Stomach smooth muscle (tissue), 2 donors: ENCODE measurements at regions not wholly inside any gene's neighbourhood (a gene's known extent, or its start where the extent isn't known, plus 50 kb on each side); places are given as distances from the start of the nearest gene placed in this dataset.

ENCODE experiments used
- H3K27ac ChIP-seq: one replicate; pipeline ENCODE4 v1.7.0; 2013; ENCODE audit warnings: mild to moderate bottlenecking, low read length, inconsistent platforms
- H3K27me3 ChIP-seq, 2 donors: one replicate each; pipeline ENCODE4 v1.7.0; 2013; ENCODE audit warnings: low read length in 2 of 2; ENCODE audit not compliant: insufficient read depth in 2 of 2, control insufficient read depth in 1 of 2
- H3K36me3 ChIP-seq, 2 donors: one replicate each; pipeline ENCODE4 v1.7.0; 2013; ENCODE audit warnings: low read length in 2 of 2; ENCODE audit not compliant: control insufficient read depth in 2 of 2, insufficient read depth in 2 of 2
- H3K4me1 ChIP-seq: one replicate; pipeline ENCODE4 v1.7.0; 2013; ENCODE audit warnings: low read length; ENCODE audit not compliant: control insufficient read depth, insufficient read depth
- H3K4me3 ChIP-seq, 2 donors: one replicate each; pipeline ENCODE4 v1.7.0; 2013; ENCODE audit warnings: low read length in 2 of 2
- H3K9ac ChIP-seq, 2 donors: one replicate each; pipeline ENCODE4 v1.7.0; 2013; ENCODE audit warnings: low read length in 2 of 2, mild to moderate bottlenecking in 1 of 2
- H3K9me3 ChIP-seq, 2 donors: one replicate each; pipeline ENCODE4 v1.7.0; 2013; ENCODE audit warnings: low read length in 2 of 2; ENCODE audit not compliant: control insufficient read depth in 2 of 2
- donor health status: healthy.
- donor health status: Pancreatic carcinoma.

GRCh38 chr13:23067129-23067528 lies 113.7 kb upstream of the SGCG start:
- no peak overlapping the region for H3K9ac ChIP-seq
- H3K4me3 ChIP-seq, result no peak overlapping the region
- no peaks in the 10 kb centered on the region for H3K27me3 ChIP-seq
- no peaks in the 10 kb centered on the region for H3K9me3 ChIP-seq
- H3K27ac ChIP-seq, result no peak overlapping the region
- no peaks in the 10 kb centered on the region for H3K36me3 ChIP-seq
- H3K4me1 ChIP-seq, result no peaks in the 10 kb centered on the region

GRCh38 chr13:23069566-23069965 lies 111.2 kb upstream of the SGCG start:
- H3K36me3 ChIP-seq, result no peaks in the 10 kb centered on the region
- H3K4me1 ChIP-seq, result no peaks in the 10 kb centered on the region
- H3K9ac ChIP-seq, result no peak overlapping the region
- H3K27ac ChIP-seq, result no peak overlapping the region
- H3K27me3 ChIP-seq, result no peaks in the 10 kb centered on the region
- H3K9me3 ChIP-seq, result no peaks in the 10 kb centered on the region
- H3K4me3 ChIP-seq, result no peak overlapping the region

- Histone ChIP-seq H3K27ac (no peak overlapping the region), H3K4me3 (no peak overlapping the region), H3K4me1 (no peaks in the 10 kb centered on the region), H3K9ac (no peak overlapping the region), H3K27me3 (no peaks in the 10 kb centered on the region), H3K36me3 (no peaks in the 10 kb centered on the region), H3K9me3 (no peaks in the 10 kb centered on the region)
These were observed 106.5 kb upstream of the SGCG start for GRCh38 chr13:23074075-23074828.

- H3K9ac ChIP-seq, result no peak overlapping the region
- H3K4me1 ChIP-seq, result no peaks in the 10 kb centered on the region
- no peaks in the 10 kb centered on the region for H3K27me3 ChIP-seq
- H3K36me3 ChIP-seq, result no peaks in the 10 kb centered on the region
- no peaks in the 10 kb centered on the region for H3K9me3 ChIP-seq
- no peak overlapping the region for H3K4me3 ChIP-seq
- no peak overlapping the region for H3K27ac ChIP-seq
These were observed 99.6 kb upstream of the SGCG start for GRCh38 chr13:23081220-23081619.

- Histone ChIP-seq H3K9ac (no peak overlapping the region), H3K27me3 (no peaks in the 10 kb centered on the region), H3K27ac (no peak overlapping the region), H3K4me3 (no peak overlapping the region), H3K4me1 (no peaks in the 10 kb centered on the region), H3K36me3 (no peaks in the 10 kb centered on the region), H3K9me3 (no peaks in the 10 kb centered on the region)
These were observed 98.9 kb upstream of the SGCG start for GRCh38 chr13:23081901-23082300.

- no peaks in the 10 kb centered on the region for H3K36me3 ChIP-seq
- no peaks in the 10 kb centered on the region for H3K27me3 ChIP-seq
- no peak overlapping the region for H3K27ac ChIP-seq
- H3K4me1 ChIP-seq, result no peaks in the 10 kb centered on the region
- H3K9ac ChIP-seq, result no peak overlapping the region
- H3K4me3 ChIP-seq, result no peak overlapping the region
- no peaks in the 10 kb centered on the region for H3K9me3 ChIP-seq
These were observed 93.7 kb upstream of the SGCG start for GRCh38 chr13:23086968-23087623.

GRCh38 chr13:23087880-23088279 lies 92.9 kb upstream of the SGCG start:
- H3K27me3 ChIP-seq, result no peaks in the 10 kb centered on the region
- no peak overlapping the region for H3K9ac ChIP-seq
- no peaks in the 10 kb centered on the region for H3K36me3 ChIP-seq
- H3K4me1 ChIP-seq, result no peaks in the 10 kb centered on the region
- no peak overlapping the region for H3K27ac ChIP-seq
- no peak overlapping the region for H3K4me3 ChIP-seq
- H3K9me3 ChIP-seq, result no peaks in the 10 kb centered on the region

- Histone ChIP-seq H3K27ac (no peak overlapping the region), H3K4me1 (no peaks in the 10 kb centered on the region), H3K27me3 (no peaks in the 10 kb centered on the region)
These were observed 82.4 kb upstream of the SGCG start for GRCh38 chr13:23098161-23098907.

GRCh38 chr13:23105051-23105450 lies 75.7 kb upstream of the SGCG start:
- Histone ChIP-seq H3K27ac (no peak overlapping the region), H3K36me3 (no peaks in the 10 kb centered on the region), H3K9me3 (no peaks in the 10 kb centered on the region)

More at GRCh38 chr13:23098161-23098907, 82.4 kb upstream of the SGCG start:
- Histone ChIP-seq H3K36me3 (no peaks in the 10 kb centered on the region), H3K4me3 (no peak overlapping the region), H3K9me3 (no peaks in the 10 kb centered on the region), H3K9ac (no peak overlapping the region)

GRCh38 chr13:23107665-23108064 lies 73.1 kb upstream of the SGCG start:
- H3K36me3 ChIP-seq, result no peaks in the 10 kb centered on the region
- H3K4me3 ChIP-seq, result no peak overlapping the region
- no peaks in the 10 kb centered on the region for H3K9me3 ChIP-seq

More at GRCh38 chr13:23105051-23105450, 75.7 kb upstream of the SGCG start:
- H3K4me3 ChIP-seq, result no peak overlapping the region
- no peak overlapping the region for H3K9ac ChIP-seq
- H3K27me3 ChIP-seq, result no peaks in the 10 kb centered on the region
- H3K4me1 ChIP-seq, result no peaks in the 10 kb centered on the region

More at GRCh38 chr13:23107665-23108064, 73.1 kb upstream of the SGCG start:
- Histone ChIP-seq H3K27ac (no peak overlapping the region), H3K27me3 (no peaks in the 10 kb centered on the region), H3K4me1 (no peaks in the 10 kb centered on the region), H3K9ac (no peak overlapping the region)
